Psoas muscle (tissue), 7 donors: ENCODE measurements at regions not wholly inside any gene's neighbourhood (a gene's known extent, or its start where the extent isn't known, plus 50 kb on each side); places are given as distances from the start of the nearest gene placed in this dataset.
"Not testable (repeated sequence)": the region's sequence is repeated elsewhere in the genome, so short reads cannot be mapped to it uniquely, and the experiment has no call there.

ENCODE experiments used
- ATAC-seq, 4 donors: fragments of 200-7000 bp; cut with Tn5 transposase; one replicate each; pipeline ENCODE4 v1.9.1; 2020; ENCODE audit warnings: moderate library complexity in 3 of 4, mild to moderate bottlenecking in 2 of 4
- DNase-seq, 2 donors: peaks; one replicate each; pipeline ENCODE4 v3.0.0-alpha.2; 2020
- H3K27ac ChIP-seq: fragments of 200-600 bp; one replicate; pipeline ENCODE4 v1.8.0; 2022
- H3K27me3 ChIP-seq, 3 donors: fragments of 200-600 bp in 1 of 3; one replicate each; pipeline versions ENCODE4 v1.6.1 to v1.8.0; 2013 to 2022; ENCODE audit warnings: low read length in 2 of 3, mild to moderate bottlenecking in 2 of 3, moderate library complexity in 1 of 3; ENCODE audit not compliant: insufficient read depth in 3 of 3
- H3K36me3 ChIP-seq, 2 donors: fragments of 200-600 bp in 1 of 2; one replicate each; pipeline versions ENCODE4 v1.6.1 to v1.8.0; 2013 to 2022; ENCODE audit warnings: low read depth in 1 of 2, mild to moderate bottlenecking in 1 of 2, moderate library complexity in 1 of 2; ENCODE audit not compliant: insufficient read depth in 1 of 2
- H3K4me1 ChIP-seq: fragments of 200-600 bp; one replicate; pipeline ENCODE4 v1.8.0; 2022
- H3K4me3 ChIP-seq: fragments of 200-600 bp; one replicate; pipeline ENCODE4 v1.8.0; 2022; ENCODE audit warnings: mild to moderate bottlenecking
- H3K9me3 ChIP-seq: fragments of 200-600 bp; one replicate; pipeline ENCODE4 v1.8.0; 2022
- WGBS, 3 donors: extraction: QIAGEN DNeasy Blood & Tissue Kit; methylation state at CpG; one replicate each; pipeline versions ENCODE4 v1.1.6 to v1.1.7; 2013; 5-methylcytosine and 5-hydroxymethylcytosine counted together
- intact Hi-C, 2 donors: fragments of 100-400 bp; cut with DNase I; formaldehyde crosslinking; loops; one replicate each; pipeline versions ENCODE4 v1.11.0 to v1.14.2; 2022
- TF ChIP-seq, protein P1 (sequence below): fragments of 200-600 bp; IDR thresholded peaks from one replicate; pipeline ENCODE4 v1.8.0; 2022; ENCODE audit warnings: antibody characterized with exemption
- donor health status: healthy with polysubstance abuse.
- donor health status: DM: no; HTN: no; CAD: no; lungs with moderate emphysema.
- donor health status: Bipolar disorder and iron deficiency.
- donor health status: healthy.
- donor health status: DM: yes; HTN: yes; CAD: no.
- donor health status: DM: no; HTN: no; CAD: no.
- donor health status: DM: yes; HTN: yes; CAD: no.

GRCh38 chr2:17227856-17228255, 290.4 kb downstream of the RAD51AP2 start:
- intact Hi-C loops: no loop called here
- Histone ChIP-seq H3K4me3 (no peak overlapping the region), H3K4me1 (no peaks in the 10 kb centered on the region), H3K9me3 (no peaks in the 10 kb centered on the region), H3K27me3 (no peaks in the 10 kb centered on the region), H3K36me3 (no peaks in the 10 kb centered on the region), H3K27ac (no peak overlapping the region)
- WGBS, 3 donors: 75 to 87% (median 83%) methylated on average over 5 of the region's 5 CpGs
- DNase-seq (no peak), ATAC-seq (no peak)
- TF ChIP-seq, protein P1, sequence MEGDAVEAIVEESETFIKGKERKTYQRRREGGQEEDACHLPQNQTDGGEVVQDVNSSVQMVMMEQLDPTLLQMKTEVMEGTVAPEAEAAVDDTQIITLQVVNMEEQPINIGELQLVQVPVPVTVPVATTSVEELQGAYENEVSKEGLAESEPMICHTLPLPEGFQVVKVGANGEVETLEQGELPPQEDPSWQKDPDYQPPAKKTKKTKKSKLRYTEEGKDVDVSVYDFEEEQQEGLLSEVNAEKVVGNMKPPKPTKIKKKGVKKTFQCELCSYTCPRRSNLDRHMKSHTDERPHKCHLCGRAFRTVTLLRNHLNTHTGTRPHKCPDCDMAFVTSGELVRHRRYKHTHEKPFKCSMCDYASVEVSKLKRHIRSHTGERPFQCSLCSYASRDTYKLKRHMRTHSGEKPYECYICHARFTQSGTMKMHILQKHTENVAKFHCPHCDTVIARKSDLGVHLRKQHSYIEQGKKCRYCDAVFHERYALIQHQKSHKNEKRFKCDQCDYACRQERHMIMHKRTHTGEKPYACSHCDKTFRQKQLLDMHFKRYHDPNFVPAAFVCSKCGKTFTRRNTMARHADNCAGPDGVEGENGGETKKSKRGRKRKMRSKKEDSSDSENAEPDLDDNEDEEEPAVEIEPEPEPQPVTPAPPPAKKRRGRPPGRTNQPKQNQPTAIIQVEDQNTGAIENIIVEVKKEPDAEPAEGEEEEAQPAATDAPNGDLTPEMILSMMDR: no peak

- no peak overlapping the region for H3K27ac ChIP-seq
- DNase-seq: no peak
- no peaks in the 10 kb centered on the region for H3K4me1 ChIP-seq
- no peak overlapping the region for H3K4me3 ChIP-seq
- no peaks in the 10 kb centered on the region for H3K36me3 ChIP-seq
- no peaks in the 10 kb centered on the region for H3K9me3 ChIP-seq
- TF ChIP-seq, protein P1: no peak
- intact Hi-C loops: no loop called here
- no peaks in the 10 kb centered on the region for H3K27me3 ChIP-seq
- no peak for ATAC-seq
Observed at GRCh38 chr2:17226941-17227490, 291.2 kb downstream of the RAD51AP2 start.

DNA sequence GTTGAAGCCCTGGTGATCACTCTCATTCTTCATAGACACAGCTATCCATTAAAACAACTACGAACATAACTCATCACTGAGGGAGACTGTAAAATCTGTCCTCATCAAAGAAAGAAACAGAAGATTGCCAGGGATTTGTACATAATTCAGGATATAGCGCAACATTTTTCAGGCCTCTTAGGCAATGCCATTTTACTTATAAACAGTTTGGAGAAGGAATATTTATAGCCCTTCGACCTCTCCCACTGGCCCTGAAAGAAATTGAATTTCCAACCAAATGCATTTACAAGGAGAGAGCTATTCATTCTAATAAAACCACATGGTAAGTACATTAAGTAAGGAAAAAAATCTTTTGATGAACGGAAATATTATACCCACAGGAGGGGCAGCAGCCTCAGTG, 295.0 kb downstream of the RAD51AP2 start:
- no peak overlapping the region for H3K4me3 ChIP-seq
- H3K36me3 ChIP-seq: no peaks in the 10 kb centered on the region
- ATAC-seq (no peak), DNase-seq (no peak)
- no peaks in the 10 kb centered on the region for H3K27me3 ChIP-seq
- no peaks in the 10 kb centered on the region for H3K4me1 ChIP-seq
- H3K27ac ChIP-seq: no peak overlapping the region
- WGBS, 3 donors: 49 to 60% (median 57%) methylated on average over 4 of the region's 4 CpGs
- intact Hi-C loops: no loop called here
- TF ChIP-seq, protein P1: no peak
- no peaks in the 10 kb centered on the region for H3K9me3 ChIP-seq

DNA sequence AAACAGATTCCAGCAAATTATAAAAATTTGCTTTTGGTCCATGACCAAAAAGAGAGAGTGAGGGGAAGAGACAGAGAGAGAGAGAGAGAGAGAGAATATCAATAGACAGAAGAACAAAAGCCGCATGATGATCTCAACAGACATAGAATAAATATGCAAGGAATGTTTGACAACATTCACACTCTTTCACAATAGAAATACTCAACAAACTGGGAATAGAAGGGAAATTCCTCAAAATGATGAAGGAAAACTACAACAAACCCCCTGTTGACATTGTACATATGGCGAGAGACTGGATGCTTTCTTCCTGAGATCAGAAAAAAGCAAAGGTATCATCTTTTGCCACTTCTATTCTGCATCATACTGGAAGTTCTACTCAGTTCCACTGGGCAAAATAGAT, 309.7 kb downstream of the RAD51AP2 start:
- Histone ChIP-seq H3K27me3 (no peaks in the 10 kb centered on the region), H3K4me3 (no peak overlapping the region), H3K9me3 (no peaks in the 10 kb centered on the region), H3K36me3 (no peaks in the 10 kb centered on the region), H3K4me1 (no peaks in the 10 kb centered on the region), H3K27ac (no peak overlapping the region)
- WGBS, 3 donors: 57 to 65% (median 58%) methylated on average over 2 of the region's 2 CpGs
- ATAC-seq: no peak
- TF ChIP-seq, protein P1: no peak
- no peak for DNase-seq
- intact Hi-C loops: no loop called here

DNA sequence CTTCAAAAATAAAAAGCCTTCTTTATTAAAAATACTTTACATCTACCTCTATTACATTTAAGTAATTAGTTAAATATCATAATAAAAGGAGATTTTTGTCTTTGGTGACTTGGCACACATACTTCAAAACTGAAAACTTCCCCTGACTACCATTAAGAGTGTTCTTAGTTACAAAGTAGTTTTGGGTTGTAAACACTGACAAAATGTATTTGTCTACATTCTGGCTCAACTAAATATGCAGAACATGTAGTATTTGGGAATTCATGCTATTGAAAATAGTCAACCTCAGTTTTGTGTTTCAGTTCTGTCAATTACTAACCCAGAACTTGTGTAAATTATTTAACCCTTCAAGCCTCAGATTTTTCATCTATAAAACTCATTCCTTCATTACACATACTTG, 311.5 kb downstream of the RAD51AP2 start:
- DNase-seq (no peak), ATAC-seq (no peak)
- Histone ChIP-seq H3K4me3 (no peak overlapping the region), H3K36me3 (no peaks in the 10 kb centered on the region), H3K27ac (no peak overlapping the region), H3K27me3 (no peaks in the 10 kb centered on the region), H3K4me1 (no peaks in the 10 kb centered on the region), H3K9me3 (no peaks in the 10 kb centered on the region)
- TF ChIP-seq, protein P1: no peak
- intact Hi-C loops: no loop called here

DNA sequence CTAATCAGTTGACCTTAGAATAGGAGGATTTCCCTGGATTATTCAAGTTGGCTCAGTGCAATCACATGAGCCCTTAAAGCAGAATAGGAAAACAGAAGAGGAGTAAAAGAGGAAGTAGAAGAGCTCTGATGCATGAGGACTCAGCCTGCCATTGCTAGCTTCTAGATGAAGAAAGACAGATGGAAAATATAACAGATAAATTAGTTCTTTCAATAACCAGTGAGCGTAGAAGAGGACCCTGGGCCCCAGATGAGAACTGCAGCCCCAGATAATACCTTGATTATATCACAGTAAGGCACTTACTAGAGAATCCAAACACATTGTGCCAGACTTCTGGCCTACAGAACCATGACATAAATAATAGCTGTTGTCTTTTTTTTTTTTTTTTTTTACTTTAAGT, 314.0 kb downstream of the RAD51AP2 start:
- 96 to 100% (median 98%) methylated on average over 1 of the region's 1 CpG for WGBS, 3 donors
- ATAC-seq, H3K27me3 ChIP-seq, H3K4me3 ChIP-seq, H3K9me3 ChIP-seq, H3K36me3 ChIP-seq, intact Hi-C loops, DNase-seq, H3K27ac ChIP-seq, H3K4me1 ChIP-seq: not testable (repeated sequence)

- DNase-seq, intact Hi-C loops, H3K4me3 ChIP-seq, H3K4me1 ChIP-seq, ATAC-seq, H3K9me3 ChIP-seq, H3K27ac ChIP-seq, H3K36me3 ChIP-seq, H3K27me3 ChIP-seq: not testable (repeated sequence)
- 91 to 94% (median 91%) methylated on average over 4 of the region's 4 CpGs for WGBS, 3 donors
Observed at GRCh38 chr2:17202628-17203027, 315.6 kb downstream of the RAD51AP2 start.
